Neural cell (in vitro differentiated cells): ENCODE measurements at regions not wholly inside any gene's neighbourhood (a gene's known extent, or its start where the extent isn't known, plus 50 kb on each side); places are given as distances from the start of the nearest gene placed in this dataset.

Experiments used
- CTCF ChIP-seq: fragments of 450-650 bp; IDR thresholded peaks from 2 replicates; pipeline ENCODE4 v1.5.1; 2014; ENCODE audit warnings: antibody characterized with exemption, mild to moderate bottlenecking, moderate library complexity; ENCODE audit not compliant: poor library complexity, severe bottlenecking
- EZH2 ChIP-seq: fragments of 200-600, 300-800 bp; shearing (Covaris generic), sonication (generic); IDR thresholded peaks from 2 replicates; pipeline ENCODE4 v1.6.1; 2014; ENCODE audit warnings: antibody characterized with exemption, low read length, borderline replicate concordance, mild to moderate bottlenecking; ENCODE audit not compliant: insufficient read depth, poor library complexity, severe bottlenecking
- POLR2AphosphoS5 ChIP-seq: IDR thresholded peaks from 2 replicates; pipeline ENCODE4 v1.6.1; 2012
- REST ChIP-seq: IDR thresholded peaks from 2 replicates; pipeline ENCODE4 v1.6.1; 2012; ENCODE audit warnings: borderline replicate concordance

- no peak for TF ChIP-seq REST
- TF ChIP-seq CTCF = no peak
- no peak for TF ChIP-seq EZH2
- no peak for TF ChIP-seq POLR2AphosphoS5
These were observed 117.1 kb upstream of the SERTAD2 start for GRCh38 chr2:64770781-64771334.
